ENCODE measurements at regions not wholly inside any gene's neighbourhood (a gene's known extent, or its start where the extent isn't known, plus 50 kb on each side); places are given as distances from the start of the nearest gene placed in this dataset.

DNA sequence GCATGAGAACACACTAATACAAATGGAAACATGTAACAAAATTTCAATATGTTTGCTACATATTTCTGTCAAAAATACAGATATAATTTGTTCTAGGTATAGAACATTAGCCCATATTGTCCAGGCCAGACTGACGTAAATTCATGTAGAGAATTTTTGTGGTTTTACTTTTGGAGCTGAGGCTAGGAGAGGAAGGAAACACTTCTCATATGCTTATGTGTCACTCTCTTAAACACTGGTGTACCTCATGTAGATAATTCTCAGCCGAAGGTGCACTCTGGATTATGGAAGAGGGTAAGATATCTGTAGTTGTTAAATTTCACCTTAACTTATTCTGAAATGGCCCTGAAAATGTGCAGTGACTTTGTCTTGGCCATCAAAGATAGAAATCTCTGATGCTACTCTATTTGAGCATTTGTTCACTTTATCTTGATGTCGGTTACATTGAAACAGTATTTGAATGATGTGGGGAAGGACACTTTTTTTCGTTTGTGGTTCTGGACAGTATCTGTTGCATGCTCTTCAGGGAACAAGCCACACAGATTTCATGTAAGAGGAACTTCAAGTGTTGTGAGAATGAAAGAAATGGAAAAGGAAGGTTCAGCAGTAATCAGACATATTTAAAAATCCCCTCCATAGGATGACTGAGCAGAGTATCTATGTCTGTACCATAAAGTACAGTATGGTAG, 202.7 kb downstream of the SPATA31D1 start:
- Histone ChIP-seq H3K36me3 (ENCODE audit: insufficient read depth) (no peaks in the 10 kb centered on the region), H3K4me3 (ENCODE audit: low read depth, low read length) (no peak overlapping the region), H3K4me1 (ENCODE audit: insufficient read depth) (no peaks in the 10 kb centered on the region), H3K27ac (ENCODE audit: low read depth) (no peak overlapping the region)
- DNase-seq (ENCODE audit: extremely low spot score), result no peak
- WGBS, result 72% methylated on average over 4 of the region's 4 CpGs

DNA sequence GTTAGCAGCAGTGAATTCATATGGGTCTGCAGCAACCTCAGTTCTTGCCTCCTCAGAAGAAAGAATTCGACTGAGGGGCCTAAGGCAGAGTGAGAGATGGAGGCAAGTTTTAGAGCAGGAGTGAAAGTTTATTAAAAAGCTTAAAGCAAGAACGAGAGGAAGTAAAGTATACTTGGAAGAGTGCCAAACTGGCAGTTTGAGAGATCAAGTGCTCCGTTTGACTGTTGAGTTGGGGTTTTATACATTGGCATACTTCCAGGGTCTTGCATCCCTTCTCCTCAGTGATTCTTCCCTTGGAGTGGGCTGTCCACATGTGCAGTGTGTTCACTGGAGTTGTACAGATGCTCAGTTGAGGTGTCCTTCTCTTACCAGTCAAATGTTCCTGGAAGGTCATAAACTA, 203.6 kb downstream of the SPATA31D1 start:
- H3K36me3 ChIP-seq (ENCODE audit: insufficient read depth), result no peaks in the 10 kb centered on the region
- DNase-seq (ENCODE audit: extremely low spot score), result no peak
- H3K27ac ChIP-seq (ENCODE audit: low read depth), result no peak overlapping the region
- 30% methylated on average over 3 of the region's 3 CpGs for WGBS
- H3K4me3 ChIP-seq (ENCODE audit: low read depth, low read length), result no peak overlapping the region
- H3K4me1 ChIP-seq (ENCODE audit: insufficient read depth), result no peaks in the 10 kb centered on the region

DNA sequence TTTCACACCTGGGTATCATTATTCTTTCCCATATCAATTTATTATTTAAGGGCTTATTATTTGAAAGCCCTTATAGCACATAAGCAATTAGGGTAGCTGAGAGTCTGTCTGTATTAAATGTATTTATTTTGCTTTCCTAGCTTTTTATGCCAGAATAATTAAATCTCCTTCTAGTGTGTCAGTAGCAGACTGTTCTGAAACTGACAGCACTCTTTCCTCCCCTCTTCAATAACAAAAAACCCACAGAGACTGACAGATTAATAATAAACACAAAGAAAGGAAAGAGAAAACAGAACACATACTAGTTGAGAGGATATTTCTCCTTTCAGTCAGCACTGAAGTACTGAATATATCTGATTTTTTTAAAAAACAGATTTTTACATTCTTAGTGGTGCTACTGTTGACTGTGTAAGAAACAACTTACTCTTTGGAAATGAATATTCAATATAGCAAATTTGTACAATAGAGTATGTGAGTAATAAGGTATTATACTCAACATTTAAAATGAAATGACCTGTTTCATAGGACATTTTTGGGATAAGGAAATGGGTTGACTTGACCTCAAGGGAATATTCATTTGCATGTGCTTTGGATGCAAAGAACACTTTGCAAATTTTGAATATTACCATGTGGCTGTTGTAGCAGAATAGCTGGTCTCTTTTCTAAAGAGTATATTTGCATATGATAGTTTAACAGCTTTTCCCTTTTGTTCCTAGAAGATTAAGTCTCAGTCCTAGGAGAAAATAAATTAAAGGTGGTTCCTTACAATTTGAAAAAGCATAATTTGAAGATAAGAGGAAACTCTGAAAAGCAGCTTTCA, 208.3 kb downstream of the SPATA31D1 start:
- Histone ChIP-seq H3K36me3 (ENCODE audit: insufficient read depth) (no peaks in the 10 kb centered on the region), H3K4me1 (ENCODE audit: insufficient read depth) (no peaks in the 10 kb centered on the region), H3K4me3 (ENCODE audit: low read depth, low read length) (no peak overlapping the region), H3K27ac (ENCODE audit: low read depth) (no peak overlapping the region)
- no peak for DNase-seq (ENCODE audit: extremely low spot score)

DNA sequence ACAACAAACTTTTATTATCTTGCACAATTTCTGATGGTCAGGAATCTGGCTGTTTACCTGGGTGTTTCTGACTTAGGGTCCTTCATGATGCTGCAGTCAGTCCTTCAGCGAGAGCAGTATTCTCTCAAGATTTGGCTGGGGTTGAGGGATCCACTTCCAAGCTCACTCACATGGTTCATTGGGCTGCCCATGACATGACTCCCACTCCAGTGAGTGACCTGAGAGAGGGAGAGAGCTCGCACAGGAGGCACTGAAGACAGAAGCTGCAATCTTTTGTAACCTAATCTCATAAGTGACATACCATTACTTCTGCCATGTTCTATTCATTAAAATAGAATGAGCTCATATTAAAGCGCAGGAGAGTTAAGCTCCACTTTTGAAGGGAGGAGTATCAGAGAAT, 212.6 kb downstream of the SPATA31D1 start:
- no peak for DNase-seq (ENCODE audit: extremely low spot score)
- H3K36me3 ChIP-seq (ENCODE audit: insufficient read depth), result no peaks in the 10 kb centered on the region
- WGBS, result 96% methylated on average over 3 of the region's 3 CpGs
- H3K4me1 ChIP-seq (ENCODE audit: insufficient read depth), result no peaks in the 10 kb centered on the region
- no peak overlapping the region for H3K4me3 ChIP-seq (ENCODE audit: low read depth, low read length)
- H3K27ac ChIP-seq (ENCODE audit: low read depth), result no peak overlapping the region

DNA sequence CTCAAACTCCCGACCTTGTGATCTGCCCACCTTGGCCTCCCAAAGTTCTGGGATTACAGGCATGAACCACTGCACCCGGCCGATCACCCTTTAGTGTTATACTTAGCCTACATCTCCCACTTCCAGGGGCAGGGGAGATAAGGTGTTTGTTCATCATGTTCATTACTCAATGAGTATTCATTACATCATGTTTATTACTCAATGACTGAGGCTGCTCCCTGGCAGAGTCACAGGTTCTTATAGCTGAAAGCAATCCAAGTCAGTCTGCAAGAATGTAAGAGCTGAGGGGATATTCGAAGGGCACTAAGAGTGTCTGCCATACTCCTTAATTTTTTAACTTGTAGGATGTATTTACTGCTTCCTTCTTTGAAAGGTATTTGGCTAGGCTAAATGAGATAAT, 214.2 kb downstream of the SPATA31D1 start:
- WGBS, result 91% methylated on average over 4 of the region's 4 CpGs
- Histone ChIP-seq H3K4me1 (ENCODE audit: insufficient read depth) (no peaks in the 10 kb centered on the region), H3K4me3 (ENCODE audit: low read depth, low read length) (no peak overlapping the region), H3K27ac (ENCODE audit: low read depth) (no peak overlapping the region), H3K36me3 (ENCODE audit: insufficient read depth) (no peaks in the 10 kb centered on the region)
- no peak for DNase-seq (ENCODE audit: extremely low spot score)

DNA sequence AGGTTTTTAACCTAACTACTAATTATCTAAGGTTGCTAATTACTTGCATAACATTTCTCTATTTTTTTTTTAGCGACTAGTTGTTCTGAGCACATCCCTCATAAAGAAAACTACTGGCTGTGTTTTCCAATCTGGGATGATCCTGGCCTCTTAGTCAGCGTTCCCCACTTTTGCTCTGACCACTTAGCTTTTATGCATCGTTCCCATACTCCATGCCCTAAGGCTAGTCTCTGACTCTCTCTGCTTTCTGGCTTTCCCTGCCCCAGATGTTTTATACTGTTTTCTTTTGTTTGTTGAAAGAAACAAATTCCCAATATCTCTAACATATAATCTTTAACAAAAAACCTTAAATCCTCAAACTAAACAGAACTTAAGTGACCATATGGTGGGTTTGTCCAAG, 217.9 kb downstream of the SPATA31D1 start:
- no peak for DNase-seq (ENCODE audit: extremely low spot score)
- H3K4me1 ChIP-seq (ENCODE audit: insufficient read depth), result no peaks in the 10 kb centered on the region
- 66% methylated on average over 3 of the region's 3 CpGs for WGBS
- H3K36me3 ChIP-seq (ENCODE audit: insufficient read depth), result no peaks in the 10 kb centered on the region
- no peak overlapping the region for H3K27ac ChIP-seq (ENCODE audit: low read depth)
- no peak overlapping the region for H3K4me3 ChIP-seq (ENCODE audit: low read depth, low read length)

DNA sequence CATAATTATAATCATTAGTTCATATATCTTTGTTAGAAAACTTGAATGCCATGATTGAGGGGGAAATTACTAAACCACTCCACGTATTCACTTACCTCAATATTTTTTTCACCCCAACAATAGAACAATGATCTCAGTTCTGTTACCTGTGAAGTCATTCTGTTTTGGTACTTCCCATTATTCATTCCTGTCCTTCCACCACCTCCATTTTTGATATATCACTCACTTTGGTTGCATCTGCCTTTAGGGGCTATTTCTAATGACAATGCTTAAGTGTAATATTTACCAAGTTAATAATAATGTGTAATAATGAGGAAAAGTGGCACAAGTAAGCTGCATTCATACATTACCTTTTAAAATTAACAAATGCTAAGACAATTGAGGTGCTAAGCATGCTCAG, 218.4 kb downstream of the SPATA31D1 start:
- no peak overlapping the region for H3K4me3 ChIP-seq (ENCODE audit: low read depth, low read length)
- WGBS, result 87% methylated on average over 1 of the region's 1 CpG
- no peak overlapping the region for H3K27ac ChIP-seq (ENCODE audit: low read depth)
- no peaks in the 10 kb centered on the region for H3K36me3 ChIP-seq (ENCODE audit: insufficient read depth)
- no peaks in the 10 kb centered on the region for H3K4me1 ChIP-seq (ENCODE audit: insufficient read depth)
- no peak for DNase-seq (ENCODE audit: extremely low spot score)

DNA sequence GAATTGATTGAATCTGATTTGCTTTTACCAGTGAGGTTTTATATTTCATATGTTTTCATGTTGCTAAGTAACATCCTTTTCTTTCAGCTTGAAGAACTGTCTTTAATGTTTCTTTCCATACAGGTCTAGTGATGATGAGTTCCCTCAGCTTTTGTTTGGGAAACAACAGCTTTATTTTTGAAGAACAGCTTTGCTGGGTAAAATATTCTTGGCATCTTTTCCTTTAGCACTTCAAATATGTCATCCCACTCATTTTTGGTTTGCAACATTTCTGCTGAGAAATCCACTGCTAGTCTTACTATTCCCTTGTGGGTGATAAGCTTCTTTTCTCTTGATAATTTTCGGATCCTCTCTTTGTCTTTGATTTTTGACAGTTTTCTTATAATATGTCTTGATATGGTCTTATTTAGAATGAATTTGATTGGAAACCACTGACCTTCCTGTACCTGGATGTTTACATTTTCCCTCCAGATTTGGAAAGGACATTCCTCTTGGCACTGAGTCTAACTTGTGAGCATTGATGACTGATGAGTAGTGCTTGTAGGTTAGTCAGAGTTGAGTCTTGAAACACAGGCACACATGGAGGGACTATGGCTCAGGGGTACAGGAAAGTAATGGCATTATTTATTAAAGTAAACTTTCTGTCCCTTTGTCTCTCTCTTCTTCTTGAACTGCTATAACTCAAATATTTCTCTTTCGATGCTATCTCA, 220.3 kb downstream of the SPATA31D1 start:
- 82% methylated on average over 2 of the region's 2 CpGs for WGBS
- DNase-seq (ENCODE audit: extremely low spot score), result no peak
- Histone ChIP-seq H3K4me3 (ENCODE audit: low read depth, low read length) (no peak overlapping the region), H3K36me3 (ENCODE audit: insufficient read depth) (no peaks in the 10 kb centered on the region), H3K4me1 (ENCODE audit: insufficient read depth) (no peaks in the 10 kb centered on the region), H3K27ac (ENCODE audit: low read depth) (no peak overlapping the region)

DNA sequence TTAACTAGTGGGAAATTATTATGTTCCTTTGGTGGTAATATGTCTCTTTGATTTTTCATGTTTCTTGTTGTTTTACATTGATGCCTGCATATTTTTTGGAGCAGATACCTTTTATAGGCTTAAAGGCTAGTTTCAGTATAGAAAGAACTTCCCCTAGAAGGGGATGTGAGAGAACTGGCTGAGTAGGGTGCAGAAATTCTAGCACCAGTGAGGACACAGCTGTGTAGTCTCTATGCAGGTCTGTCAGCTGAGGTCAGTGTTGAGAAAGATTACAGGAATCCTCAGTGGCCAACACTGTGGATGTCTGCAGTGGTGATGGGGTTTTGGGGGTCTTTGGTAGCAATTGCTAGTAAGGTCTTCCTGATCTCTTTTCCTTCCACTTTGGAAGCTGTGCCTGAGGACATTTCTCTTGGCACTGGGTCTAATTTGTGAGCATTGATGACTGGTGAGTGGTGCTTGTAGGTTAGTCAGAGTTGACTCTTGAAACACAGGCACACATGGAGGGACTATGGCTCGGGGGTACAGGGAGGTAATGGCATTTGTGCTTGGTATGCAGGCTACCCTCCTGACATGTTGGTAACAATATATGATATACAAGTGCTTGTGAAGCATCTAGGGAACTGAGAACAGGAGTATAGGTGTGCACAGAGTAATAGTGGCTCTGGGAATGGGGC, 221.4 kb downstream of the SPATA31D1 start:
- DNase-seq (ENCODE audit: extremely low spot score), result no peak
- H3K4me1 ChIP-seq (ENCODE audit: insufficient read depth), result no peaks in the 10 kb centered on the region
- H3K4me3 ChIP-seq (ENCODE audit: low read depth, low read length), result no peak overlapping the region
- no peak overlapping the region for H3K27ac ChIP-seq (ENCODE audit: low read depth)
- 84% methylated on average over 1 of the region's 1 CpG for WGBS
- no peaks in the 10 kb centered on the region for H3K36me3 ChIP-seq (ENCODE audit: insufficient read depth)

DNA sequence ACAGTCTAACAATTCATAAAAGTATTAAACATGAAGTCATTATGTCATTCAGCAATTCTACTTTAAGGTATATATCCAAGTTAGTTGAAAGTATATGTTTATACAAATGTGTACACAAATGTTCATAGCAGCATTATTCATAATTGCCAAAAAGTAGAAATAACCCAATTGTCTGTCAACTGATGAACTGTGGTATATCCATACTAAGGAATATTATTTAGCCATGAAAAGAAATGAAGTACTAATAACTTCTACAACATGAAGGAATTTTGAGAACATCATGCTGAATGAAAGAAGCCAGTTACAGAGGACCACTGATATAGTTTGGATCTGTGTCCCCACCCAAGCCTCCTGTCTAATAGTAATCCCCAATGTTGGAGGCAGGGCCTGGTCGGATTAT, 224.3 kb downstream of the SPATA31D1 start:
- Histone ChIP-seq H3K4me3 (ENCODE audit: low read depth, low read length) (no peak overlapping the region), H3K4me1 (ENCODE audit: insufficient read depth) (no peaks in the 10 kb centered on the region), H3K36me3 (ENCODE audit: insufficient read depth) (no peaks in the 10 kb centered on the region), H3K27ac (ENCODE audit: low read depth) (no peak overlapping the region)
- 96% methylated on average over 1 of the region's 1 CpG for WGBS
- no peak for DNase-seq (ENCODE audit: extremely low spot score)

DNA sequence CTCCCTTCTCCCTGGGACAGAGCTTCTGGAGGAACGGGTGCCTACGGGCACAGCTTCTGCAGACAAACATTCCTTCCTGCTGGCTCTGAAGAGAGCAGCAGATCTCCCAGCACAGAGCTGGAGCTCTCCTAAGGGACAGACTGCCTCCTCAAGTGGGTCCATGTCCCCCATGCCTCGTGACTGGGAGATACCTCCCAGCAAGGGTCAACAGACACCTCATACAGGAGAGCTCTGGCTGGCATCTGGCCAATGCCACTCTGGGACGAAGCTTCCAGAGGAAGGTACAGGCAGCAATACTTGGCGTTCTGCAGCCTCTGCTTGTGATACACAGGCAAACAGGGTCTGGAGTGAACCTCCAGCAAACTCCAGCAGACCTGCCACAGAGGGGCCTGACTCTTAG, 227.9 kb downstream of the SPATA31D1 start:
- no peak overlapping the region for H3K4me3 ChIP-seq (ENCODE audit: low read depth, low read length)
- 90% methylated on average over 5 of the region's 5 CpGs for WGBS
- no peak for DNase-seq (ENCODE audit: extremely low spot score)
- H3K4me1 ChIP-seq (ENCODE audit: insufficient read depth), result no peaks in the 10 kb centered on the region
- H3K36me3 ChIP-seq (ENCODE audit: insufficient read depth), result no peaks in the 10 kb centered on the region
- H3K27ac ChIP-seq (ENCODE audit: low read depth), result no peak overlapping the region

DNA sequence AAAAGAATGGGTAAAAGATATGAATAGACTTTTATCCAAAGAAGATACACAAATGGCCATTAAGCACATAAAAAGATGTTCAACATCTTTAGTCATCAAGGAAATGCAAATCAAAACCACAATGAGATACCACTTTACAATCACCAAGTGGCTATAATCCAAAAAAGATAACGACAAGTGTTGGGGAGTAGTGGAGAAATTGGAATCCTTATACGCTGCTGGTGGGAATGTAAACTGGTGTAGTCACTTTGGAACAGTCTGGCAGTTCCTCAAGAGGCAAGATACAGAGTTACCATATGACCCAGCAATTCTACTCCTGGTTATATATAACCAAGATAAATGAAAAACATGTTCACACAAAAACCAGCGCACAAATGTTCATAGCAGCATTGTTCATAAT, 234.9 kb downstream of the SPATA31D1 start:
- no peaks in the 10 kb centered on the region for H3K4me1 ChIP-seq (ENCODE audit: insufficient read depth)
- H3K27ac ChIP-seq (ENCODE audit: low read depth), result no peak overlapping the region
- DNase-seq (ENCODE audit: extremely low spot score), result no peak
- no peaks in the 10 kb centered on the region for H3K36me3 ChIP-seq (ENCODE audit: insufficient read depth)
- 58% methylated on average over 3 of the region's 3 CpGs for WGBS
- no peak overlapping the region for H3K4me3 ChIP-seq (ENCODE audit: low read depth, low read length)

DNA sequence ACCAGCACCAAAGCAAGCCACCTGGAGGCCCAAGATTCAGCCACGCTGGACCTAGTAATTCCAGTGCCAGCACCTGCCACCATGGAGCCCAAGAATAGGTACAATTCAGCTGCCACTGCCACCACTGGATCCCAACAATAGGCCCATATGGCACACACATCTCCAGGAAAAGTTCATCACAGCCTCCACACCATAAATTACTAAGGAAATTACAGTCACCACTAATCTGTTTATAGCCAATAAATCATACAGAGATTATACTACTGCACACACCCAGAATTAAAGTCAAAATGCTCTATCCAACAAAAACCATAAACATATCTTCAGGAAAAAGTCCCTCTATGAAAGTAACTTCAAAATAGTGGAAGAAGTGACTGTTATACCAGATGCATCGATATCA, 242.8 kb downstream of the SPATA31D1 start:
- no peaks in the 10 kb centered on the region for H3K4me1 ChIP-seq (ENCODE audit: insufficient read depth)
- no peak overlapping the region for H3K4me3 ChIP-seq (ENCODE audit: low read depth, low read length)
- H3K27ac ChIP-seq (ENCODE audit: low read depth), result no peak overlapping the region
- no peaks in the 10 kb centered on the region for H3K36me3 ChIP-seq (ENCODE audit: insufficient read depth)
- 91% methylated on average over 2 of the region's 2 CpGs for WGBS
- no peak for DNase-seq (ENCODE audit: extremely low spot score)
